Fibroblast of villous mesenchyme (primary cell): ENCODE measurements at regions not wholly inside any gene's neighbourhood (a gene's known extent, or its start where the extent isn't known, plus 50 kb on each side); places are given as distances from the start of the nearest gene placed in this dataset.
A peak's percentile ranks its signal among the peaks of the same experiment; 100 is the strongest.

ENCODE experiments used
- DNase-seq: peaks from one replicate; pipeline ENCODE4 v3.0.0-alpha.2; 2010; ENCODE audit warnings: low read depth
- H3K4me3 ChIP-seq: 2 replicates; pipeline ENCODE4 v1.5.1; 2011; ENCODE audit warnings: low read depth, mild to moderate bottlenecking, low read length
- TF ChIP-seq, protein P1 (sequence below): IDR thresholded peaks from 2 replicates; pipeline ENCODE4 v1.5.1; 2012; ENCODE audit warnings: low read depth, mild to moderate bottlenecking, low read length; ENCODE audit not compliant: insufficient read depth

GRCh38 chr12:18969512-18969911 lies 160.0 kb upstream of the PLEKHA5 start:
- H3K4me3 ChIP-seq, result no peak overlapping the region
- TF ChIP-seq, protein P1, sequence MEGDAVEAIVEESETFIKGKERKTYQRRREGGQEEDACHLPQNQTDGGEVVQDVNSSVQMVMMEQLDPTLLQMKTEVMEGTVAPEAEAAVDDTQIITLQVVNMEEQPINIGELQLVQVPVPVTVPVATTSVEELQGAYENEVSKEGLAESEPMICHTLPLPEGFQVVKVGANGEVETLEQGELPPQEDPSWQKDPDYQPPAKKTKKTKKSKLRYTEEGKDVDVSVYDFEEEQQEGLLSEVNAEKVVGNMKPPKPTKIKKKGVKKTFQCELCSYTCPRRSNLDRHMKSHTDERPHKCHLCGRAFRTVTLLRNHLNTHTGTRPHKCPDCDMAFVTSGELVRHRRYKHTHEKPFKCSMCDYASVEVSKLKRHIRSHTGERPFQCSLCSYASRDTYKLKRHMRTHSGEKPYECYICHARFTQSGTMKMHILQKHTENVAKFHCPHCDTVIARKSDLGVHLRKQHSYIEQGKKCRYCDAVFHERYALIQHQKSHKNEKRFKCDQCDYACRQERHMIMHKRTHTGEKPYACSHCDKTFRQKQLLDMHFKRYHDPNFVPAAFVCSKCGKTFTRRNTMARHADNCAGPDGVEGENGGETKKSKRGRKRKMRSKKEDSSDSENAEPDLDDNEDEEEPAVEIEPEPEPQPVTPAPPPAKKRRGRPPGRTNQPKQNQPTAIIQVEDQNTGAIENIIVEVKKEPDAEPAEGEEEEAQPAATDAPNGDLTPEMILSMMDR, result no peak
- no peak for DNase-seq

DNA sequence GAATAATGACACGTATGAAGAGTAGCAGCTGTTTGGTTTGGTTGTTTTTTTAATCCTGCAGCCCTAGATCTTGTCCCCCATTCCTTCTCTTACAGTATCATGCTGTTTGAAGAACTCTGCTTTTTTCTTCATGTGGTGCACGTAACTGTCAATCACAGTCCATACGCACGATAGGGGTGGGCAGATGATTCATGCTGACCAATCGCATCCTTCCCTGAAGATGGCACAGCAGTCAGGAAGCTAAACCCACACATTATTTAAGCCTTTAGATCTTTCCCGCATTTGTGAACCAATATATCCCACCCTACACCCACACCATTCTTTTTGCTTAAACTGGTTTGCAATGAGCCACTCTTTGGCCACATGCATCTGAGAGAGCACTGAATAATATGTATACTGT lies 158.9 kb upstream of the PLEKHA5 start:
- no peak for DNase-seq
- H3K4me3 ChIP-seq, result no peak overlapping the region
- TF ChIP-seq, protein P1, result no peak

DNA sequence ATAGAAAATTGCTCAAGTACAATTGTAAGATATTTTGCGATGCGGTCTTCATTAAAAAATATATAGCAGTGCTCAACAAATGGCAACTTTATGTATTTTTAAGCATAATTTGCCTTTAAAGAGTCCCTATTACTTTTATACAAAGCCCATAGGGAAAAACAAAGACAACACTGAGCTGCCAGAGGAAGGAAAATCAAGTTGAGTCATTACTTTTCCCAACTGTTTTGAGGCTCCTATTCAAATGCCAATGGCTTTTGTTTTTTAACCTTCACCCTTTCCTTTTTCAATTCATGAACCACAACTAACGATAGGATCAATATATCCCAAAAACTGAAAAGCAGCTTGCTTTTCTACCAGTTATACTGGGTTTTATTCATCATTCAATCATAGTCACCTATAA lies 157.6 kb upstream of the PLEKHA5 start:
- no peak for DNase-seq
- TF ChIP-seq, protein P1, result no peak
- no peak overlapping the region for H3K4me3 ChIP-seq

- DNase-seq, result peak; percentile 22
- TF ChIP-seq, protein P1, result no peak
- H3K4me3 ChIP-seq, result no peak overlapping the region
These were observed 153.6 kb upstream of the PLEKHA5 start for GRCh38 chr12:18975933-18976332.

DNA sequence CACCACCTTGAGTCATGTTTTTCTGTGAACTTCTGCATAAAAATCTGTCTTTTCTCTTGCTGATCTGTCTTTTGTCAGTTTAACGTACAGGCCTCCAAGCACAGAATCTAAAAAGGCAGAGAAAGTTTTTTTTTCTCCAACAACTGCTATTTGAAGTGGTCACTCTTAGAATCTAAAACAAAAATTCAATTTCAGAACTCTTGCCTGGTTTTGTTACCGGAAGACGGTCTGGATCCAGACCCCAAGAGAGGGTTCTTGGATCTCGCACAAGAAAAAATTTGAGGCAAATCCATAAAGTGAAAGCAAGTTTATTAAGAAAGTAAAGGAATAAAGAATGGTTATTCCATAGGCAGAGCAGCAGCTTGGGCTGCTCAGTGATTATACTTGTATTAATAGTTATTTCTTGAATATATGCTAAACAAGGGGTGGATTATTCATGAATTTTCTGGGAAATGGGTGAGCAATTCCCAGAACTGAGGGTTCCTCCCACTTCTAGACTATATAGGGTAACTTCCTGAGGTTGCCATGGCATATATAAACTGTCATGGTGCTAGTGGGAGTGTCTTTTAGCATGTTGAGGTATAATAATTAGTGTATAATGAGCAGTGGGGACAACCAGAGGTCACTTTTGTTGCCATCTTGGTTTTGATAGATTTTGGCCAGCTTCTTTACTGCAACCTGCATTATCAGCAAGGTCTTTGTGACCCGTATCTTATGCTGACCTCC lies 150.0 kb upstream of the PLEKHA5 start:
- TF ChIP-seq, protein P1, result no peak
- DNase-seq, result peak; percentile 1
- H3K4me3 ChIP-seq, result no peak overlapping the region

DNA sequence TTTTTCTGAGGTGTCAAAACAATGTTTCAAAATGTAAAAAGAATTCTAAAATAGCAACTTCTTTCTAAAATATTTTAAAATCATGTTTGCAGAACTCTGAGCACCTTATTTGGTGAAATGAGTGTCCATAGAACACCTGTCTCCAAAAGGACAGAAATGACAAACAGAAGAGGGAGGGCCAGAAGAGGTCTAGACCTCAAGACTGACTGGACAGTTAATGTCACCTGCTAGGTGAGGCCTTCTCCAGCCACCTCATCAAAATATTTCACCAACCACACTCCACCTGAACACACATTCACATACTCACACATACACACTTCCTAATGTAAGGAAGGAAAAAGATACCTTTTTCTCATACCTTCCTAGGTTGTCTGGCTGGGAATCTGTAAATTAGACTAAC lies 147.8 kb upstream of the PLEKHA5 start:
- no peak for DNase-seq
- H3K4me3 ChIP-seq, result no peak overlapping the region
- TF ChIP-seq, protein P1, result no peak
